PC-9 (cell line): ENCODE measurements at regions not wholly inside any gene's neighbourhood (a gene's known extent, or its start where the extent isn't known, plus 50 kb on each side); places are given as distances from the start of the nearest gene placed in this dataset.
"Not testable (repeated sequence)": the region's sequence is repeated elsewhere in the genome, so short reads cannot be mapped to it uniquely, and the experiment has no call there.

Experiments
- BruUV-seq: library from RNA; stranded (reverse); fragments of 400-500 nt; replicated peaks from 2 replicates; lab custom pipeline; 2021; lab: Mats Ljungman, UMichigan
- CTCF ChIA-PET: fragments of 300-600 bp; sonication (Branson Sonifier 250); formaldehyde crosslinking; loops from one replicate; lab custom pipeline; 2022; ENCODE audit warnings: antibody characterized with exemption; lab: Charles Lee
- POLR2A ChIA-PET: fragments of 300-600 bp; sonication (Branson Sonifier 250); formaldehyde crosslinking; loops from one replicate; lab custom pipeline; 2022; ENCODE audit warnings: antibody characterized with exemption; ENCODE audit not compliant: unreplicated experiment; lab: Charles Lee
- DNase-seq, 2 experiments: peaks; one replicate each; pipeline versions ENCODE4 v3.0.0 to v3.0.0-alpha.2; 2015 to 2022; ENCODE audit warnings: mixed read lengths in 1 of 2
- H2AFZ ChIP-seq: fragments of 200-600 bp; sonication (generic); 2 replicates; pipeline ENCODE4 v1.8.1; 2017; ENCODE audit warnings: antibody characterized with exemption
- H3F3A ChIP-seq: fragments of 200-600 bp; sonication (generic); 2 replicates; pipeline ENCODE4 v1.8.1; 2017; ENCODE audit warnings: antibody characterized with exemption, mild to moderate bottlenecking, low read depth; ENCODE audit not compliant: insufficient read depth
- H3K27ac ChIP-seq: fragments of 200-600 bp; sonication (generic); 2 replicates; pipeline ENCODE4 v1.6.1; 2016; ENCODE audit warnings: mixed run types
- H3K27me3 ChIP-seq: fragments of 200-600 bp; sonication (generic); 2 replicates; pipeline ENCODE4 v1.6.1; 2016; ENCODE audit warnings: low read depth, mixed run types; ENCODE audit not compliant: insufficient read depth
- H3K36me3 ChIP-seq: fragments of 200-600 bp; sonication (generic); 2 replicates; pipeline ENCODE4 v1.6.1; 2016; ENCODE audit warnings: low read depth, mixed run types
- H3K4me1 ChIP-seq: fragments of 200-600 bp; sonication (generic); replicated peaks from 2 replicates; pipeline ENCODE4 v1.6.1; 2016; ENCODE audit warnings: mixed run types; ENCODE audit not compliant: insufficient read depth
- H3K4me2 ChIP-seq: fragments of 200-600 bp; sonication (generic); 2 replicates; pipeline ENCODE4 v1.6.1; 2017; ENCODE audit warnings: mixed run types
- H3K4me3 ChIP-seq: fragments of 200-600 bp; sonication (generic); 2 replicates; pipeline ENCODE4 v1.6.1; 2016; ENCODE audit warnings: mixed run types
- H3K79me2 ChIP-seq: fragments of 200-600 bp; sonication (generic); 2 replicates; pipeline ENCODE4 v1.6.1; 2017; ENCODE audit warnings: low read depth, mixed run types
- H3K9me2 ChIP-seq: fragments of 200-600 bp; sonication (generic); 2 replicates; pipeline ENCODE4 v1.8.1; 2017; ENCODE audit warnings: mild to moderate bottlenecking; ENCODE audit not compliant: insufficient read depth
- H3K9me3 ChIP-seq: fragments of 200-600 bp; sonication (generic); 2 replicates; pipeline ENCODE4 v1.8.1; 2016; ENCODE audit warnings: low read depth; ENCODE audit not compliant: insufficient read depth
- H4K20me1 ChIP-seq: fragments of 200-600 bp; sonication (generic); 2 replicates; pipeline ENCODE4 v1.8.1; 2017; ENCODE audit not compliant: insufficient read depth
- CTCF ChIP-seq: fragments of 200-600 bp; sonication (generic); conservative IDR thresholded peaks from 2 replicates; pipeline ENCODE4 v1.6.1; 2017; ENCODE audit warnings: mixed run types, antibody characterized with exemption, mild to moderate bottlenecking, moderate library complexity
- EZH2 ChIP-seq: fragments of 200-600 bp; sonication (generic); IDR thresholded peaks from 2 replicates; pipeline ENCODE4 v1.8.0; 2017; ENCODE audit warnings: antibody characterized with exemption, low read depth
- intact Hi-C: fragments of 100-400 bp; cut with micrococcal nuclease; formaldehyde crosslinking; loops from one replicate; pipeline ENCODE4 v1.10.0; 2022; ENCODE audit not compliant: unreplicated experiment

- H3K27me3 ChIP-seq = no peaks in the 10 kb centered on the region
- H3K9me2 ChIP-seq = no peaks in the 10 kb centered on the region
- H2AFZ ChIP-seq = no peak overlapping the region
- H3K9me3 ChIP-seq = no peaks in the 10 kb centered on the region
- no peaks in the 10 kb centered on the region for H3F3A ChIP-seq
- ChIA-PET CTCF (no interaction called here), POLR2A (no interaction called here)
- H4K20me1 ChIP-seq = no peaks in the 10 kb centered on the region
- TF ChIP-seq CTCF = no peak
- TF ChIP-seq EZH2 = no peak
- no peak overlapping the region for H3K4me3 ChIP-seq
- DNase-seq = no peak
- no peak overlapping the region for H3K4me2 ChIP-seq
- H3K36me3 ChIP-seq = no peaks in the 10 kb centered on the region
- no TSS peak for BruUV-seq
- no peaks in the 10 kb centered on the region for H3K79me2 ChIP-seq
- H3K27ac ChIP-seq = no peak overlapping the region
- no peaks in the 10 kb centered on the region for H3K4me1 ChIP-seq
- intact Hi-C loops = no loop called here
These were observed 509.2 kb upstream of the CHD1 start for GRCh38 chr5:99437986-99438385.

GRCh38 chr5:99423396-99423795 lies 494.6 kb upstream of the CHD1 start:
- POLR2A ChIA-PET, H3K4me2 ChIP-seq, H2AFZ ChIP-seq, DNase-seq, H3K9me2 ChIP-seq, H3K4me3 ChIP-seq, H3K27ac ChIP-seq, H3K79me2 ChIP-seq, intact Hi-C loops, BruUV-seq, CTCF ChIA-PET, H4K20me1 ChIP-seq, H3K36me3 ChIP-seq, H3K27me3 ChIP-seq, H3K4me1 ChIP-seq, H3K9me3 ChIP-seq, H3F3A ChIP-seq: not testable (repeated sequence)

- DNase-seq, H3K79me2 ChIP-seq, BruUV-seq, intact Hi-C loops, H3K9me3 ChIP-seq, POLR2A ChIA-PET, H3K9me2 ChIP-seq, H3K27me3 ChIP-seq, H3F3A ChIP-seq, H3K36me3 ChIP-seq, H4K20me1 ChIP-seq, H3K4me2 ChIP-seq, H3K4me1 ChIP-seq, CTCF ChIA-PET, H3K4me3 ChIP-seq, H2AFZ ChIP-seq, H3K27ac ChIP-seq: not testable (repeated sequence)
These were observed 489.8 kb upstream of the CHD1 start for GRCh38 chr5:99418640-99419039.

GRCh38 chr5:99410386-99410785 lies 481.6 kb upstream of the CHD1 start:
- H2AFZ ChIP-seq, H3K4me3 ChIP-seq, H3K4me2 ChIP-seq, H3K27ac ChIP-seq, POLR2A ChIA-PET, CTCF ChIA-PET, H3K79me2 ChIP-seq, H3F3A ChIP-seq, H3K9me3 ChIP-seq, H3K27me3 ChIP-seq, intact Hi-C loops, DNase-seq, H4K20me1 ChIP-seq, H3K4me1 ChIP-seq, H3K36me3 ChIP-seq, H3K9me2 ChIP-seq, BruUV-seq: not testable (repeated sequence)

GRCh38 chr5:99404764-99405302 lies 476.0 kb upstream of the CHD1 start:
- POLR2A ChIA-PET, intact Hi-C loops: not testable (repeated sequence)

GRCh38 chr5:99400571-99400970 lies 471.8 kb upstream of the CHD1 start:
- POLR2A ChIA-PET, intact Hi-C loops: not testable (repeated sequence)
- peak in 1 of 2 experiments; percentile 22 for DNase-seq

More at GRCh38 chr5:99404764-99405302, 476.0 kb upstream of the CHD1 start:
- H3K27me3 ChIP-seq, H3K79me2 ChIP-seq, H4K20me1 ChIP-seq, H3K4me1 ChIP-seq, CTCF ChIA-PET, H3K4me3 ChIP-seq, DNase-seq, H3K4me2 ChIP-seq, H3K9me3 ChIP-seq, H3F3A ChIP-seq, H3K36me3 ChIP-seq, H2AFZ ChIP-seq, H3K27ac ChIP-seq, H3K9me2 ChIP-seq, BruUV-seq: not testable (repeated sequence)

More at GRCh38 chr5:99400571-99400970, 471.8 kb upstream of the CHD1 start:
- H3K36me3 ChIP-seq, H2AFZ ChIP-seq, H3K79me2 ChIP-seq, H3K4me2 ChIP-seq, H3K27ac ChIP-seq, H3K9me2 ChIP-seq, H3K27me3 ChIP-seq, H3F3A ChIP-seq, BruUV-seq, H3K4me1 ChIP-seq, H3K9me3 ChIP-seq, H4K20me1 ChIP-seq, CTCF ChIA-PET, H3K4me3 ChIP-seq: not testable (repeated sequence)
